ENCODE measurements at regions not wholly inside any gene's neighbourhood (a gene's known extent, or its start where the extent isn't known, plus 50 kb on each side); places are given as distances from the start of the nearest gene placed in this dataset.
A peak's percentile ranks its signal among the peaks of the same experiment; 100 is the strongest.
"Not testable (repeated sequence)": the region's sequence is repeated elsewhere in the genome, so short reads cannot be mapped to it uniquely, and the experiment has no call there.

DNA sequence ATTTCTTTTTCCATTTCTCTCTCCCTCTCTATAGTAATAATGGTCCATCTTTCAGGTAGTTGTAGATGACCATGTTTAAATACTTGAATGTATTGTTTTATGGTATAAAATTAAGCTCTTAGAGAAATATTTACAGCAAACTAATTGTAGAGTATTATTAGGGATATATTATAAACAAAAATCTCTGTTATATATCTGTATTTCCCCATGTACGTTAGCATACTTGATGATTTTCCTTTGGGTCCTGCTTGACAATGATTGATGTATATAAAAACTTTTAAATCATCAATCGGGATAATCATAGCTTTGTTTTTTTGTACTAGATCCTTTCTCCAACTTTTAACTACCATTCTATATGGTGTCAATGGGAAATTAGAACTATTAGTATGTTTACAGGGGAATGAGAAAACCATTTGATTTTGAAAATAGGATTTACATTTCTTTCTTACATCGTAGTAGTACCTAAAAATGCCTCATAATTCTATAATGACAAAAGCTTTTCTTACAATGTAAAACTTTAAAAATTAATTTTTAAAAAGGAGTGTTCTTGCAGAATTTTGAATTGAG lies 117.5 kb upstream of the CDK13 start:
- no peaks in the 10 kb centered on the region for H4K20me1 ChIP-seq (ENCODE audit: insufficient read depth, low read length)
- H2AFZ ChIP-seq (ENCODE audit: low read length) = no peak overlapping the region
- no peaks in the 10 kb centered on the region for H3K4me1 ChIP-seq (ENCODE audit: insufficient read depth, low read length, severe bottlenecking)
- H3F3A ChIP-seq (ENCODE audit: insufficient read depth, low read length) = no peaks in the 10 kb centered on the region
- no peaks in the 10 kb centered on the region for H3K9me3 ChIP-seq (ENCODE audit: low read length)
- H3K9ac ChIP-seq (ENCODE audit: low read length) = no peak overlapping the region
- H3K9me2 ChIP-seq (ENCODE audit: low read depth, low read length) = no peaks in the 10 kb centered on the region
- H3K27me3 ChIP-seq (ENCODE audit: insufficient read depth, low read length) = no peaks in the 10 kb centered on the region
- no peak overlapping the region for H3K4me3 ChIP-seq (ENCODE audit: low read depth, low read length, poor library complexity, severe bottlenecking)
- no peaks in the 10 kb centered on the region for H3K36me3 ChIP-seq (ENCODE audit: insufficient read depth, low read length)
- no peaks in the 10 kb centered on the region for H3K79me2 ChIP-seq (ENCODE audit: insufficient read depth, low read length)
- no peak overlapping the region for H3K4me2 ChIP-seq (ENCODE audit: low read length)
- no peak for TF ChIP-seq CTCF (IDR thresholded peaks at IDR 0.05; ENCODE audit: low read length)
- no peak for TF ChIP-seq EZH2 (IDR thresholded peaks at IDR 0.05; ENCODE audit: borderline replicate concordance, low read length)
- H3K27ac ChIP-seq (ENCODE audit: low read depth, low read length, poor library complexity, severe bottlenecking) = no peak overlapping the region

DNA sequence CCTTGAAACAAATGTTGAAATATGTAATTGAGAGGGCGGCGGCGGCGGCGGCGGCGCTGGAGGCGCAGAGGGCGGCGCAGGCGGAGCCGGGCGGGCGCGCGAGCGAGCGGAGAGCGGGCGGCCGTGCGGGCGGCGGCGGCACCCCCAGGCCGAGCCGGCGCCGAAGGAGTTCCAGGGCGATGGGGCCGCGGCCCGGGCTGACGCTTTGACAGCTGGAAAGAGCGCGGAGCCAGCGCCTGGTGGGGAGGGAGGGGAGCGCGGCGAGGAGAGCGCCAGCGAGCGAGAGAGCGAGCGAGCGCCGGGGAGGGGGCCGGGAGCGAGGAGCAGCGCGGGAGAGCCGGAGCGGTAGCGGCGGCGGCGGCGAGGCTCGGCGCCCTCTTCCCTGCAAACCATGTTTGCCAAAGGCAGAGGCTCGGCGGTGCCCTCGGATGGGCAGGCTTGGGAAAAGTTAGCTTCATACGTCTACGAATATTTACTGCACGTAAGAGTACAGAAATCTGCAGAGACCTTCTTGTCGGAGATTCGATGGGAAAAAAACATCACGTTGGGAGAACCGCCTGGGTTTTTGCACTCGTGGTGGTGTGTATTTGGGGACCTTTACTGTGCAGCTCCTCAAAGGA lies 116.8 kb upstream of the CDK13 start:
- H3K4me1 ChIP-seq (ENCODE audit: insufficient read depth, low read length, severe bottlenecking); H3K9ac ChIP-seq (ENCODE audit: low read length); H3K27ac ChIP-seq (ENCODE audit: low read depth, low read length, poor library complexity, severe bottlenecking); H4K20me1 ChIP-seq (ENCODE audit: insufficient read depth, low read length); H3K4me3 ChIP-seq (ENCODE audit: low read depth, low read length, poor library complexity, severe bottlenecking); H2AFZ ChIP-seq (ENCODE audit: low read length); H3F3A ChIP-seq (ENCODE audit: insufficient read depth, low read length); H3K27me3 ChIP-seq (ENCODE audit: insufficient read depth, low read length); H3K9me3 ChIP-seq (ENCODE audit: low read length); H3K79me2 ChIP-seq (ENCODE audit: insufficient read depth, low read length); H3K36me3 ChIP-seq (ENCODE audit: insufficient read depth, low read length); H3K9me2 ChIP-seq (ENCODE audit: low read depth, low read length): not testable (repeated sequence)
- H3K4me2 ChIP-seq (ENCODE audit: low read length) = peak overlapping the region; percentile 17; the same call in 1 of the 2 replicates

- H3K4me2 ChIP-seq (ENCODE audit: low read length); H3K36me3 ChIP-seq (ENCODE audit: insufficient read depth, low read length); H3K4me3 ChIP-seq (ENCODE audit: low read depth, low read length, poor library complexity, severe bottlenecking); H3F3A ChIP-seq (ENCODE audit: insufficient read depth, low read length); H3K4me1 ChIP-seq (ENCODE audit: insufficient read depth, low read length, severe bottlenecking); H3K9ac ChIP-seq (ENCODE audit: low read length); H4K20me1 ChIP-seq (ENCODE audit: insufficient read depth, low read length); H2AFZ ChIP-seq (ENCODE audit: low read length); H3K9me2 ChIP-seq (ENCODE audit: low read depth, low read length); H3K27me3 ChIP-seq (ENCODE audit: insufficient read depth, low read length); H3K9me3 ChIP-seq (ENCODE audit: low read length); H3K79me2 ChIP-seq (ENCODE audit: insufficient read depth, low read length); H3K27ac ChIP-seq (ENCODE audit: low read depth, low read length, poor library complexity, severe bottlenecking): not testable (repeated sequence)
Observed at GRCh38 chr7:39833865-39834634, 116.0 kb upstream of the CDK13 start.

DNA sequence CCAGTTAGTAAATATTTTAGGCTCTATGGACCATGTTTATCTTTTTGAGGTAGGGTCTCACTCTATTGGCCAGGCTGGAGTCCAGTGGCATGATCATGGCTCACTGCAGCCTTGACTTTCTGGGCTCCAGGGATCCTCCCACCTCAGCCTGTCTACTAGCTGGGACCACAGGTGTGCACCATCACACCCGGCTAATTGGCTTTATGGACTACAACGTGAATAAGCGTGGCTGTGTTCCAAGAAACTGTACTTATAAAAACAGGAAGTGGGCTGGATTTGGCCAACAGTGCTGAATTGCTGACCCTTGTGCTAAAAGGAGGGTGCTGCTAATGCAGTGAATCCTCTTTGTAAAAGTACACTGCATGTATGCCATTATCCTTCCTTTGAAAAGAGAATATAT lies 111.7 kb upstream of the CDK13 start:
- no peaks in the 10 kb centered on the region for H3K36me3 ChIP-seq (ENCODE audit: insufficient read depth, low read length)
- TF ChIP-seq EZH2 (IDR thresholded peaks at IDR 0.05; ENCODE audit: borderline replicate concordance, low read length) (no peak), CTCF (IDR thresholded peaks at IDR 0.05; ENCODE audit: low read length) (no peak)
- no peaks in the 10 kb centered on the region for H4K20me1 ChIP-seq (ENCODE audit: insufficient read depth, low read length)
- H3F3A ChIP-seq (ENCODE audit: insufficient read depth, low read length) = no peaks in the 10 kb centered on the region
- no peak overlapping the region for H3K4me2 ChIP-seq (ENCODE audit: low read length)
- no peaks in the 10 kb centered on the region for H3K9me3 ChIP-seq (ENCODE audit: low read length)
- no peak overlapping the region for H3K9ac ChIP-seq (ENCODE audit: low read length)
- H3K4me3 ChIP-seq (ENCODE audit: low read depth, low read length, poor library complexity, severe bottlenecking) = no peak overlapping the region
- H3K79me2 ChIP-seq (ENCODE audit: insufficient read depth, low read length) = no peaks in the 10 kb centered on the region
- no peaks in the 10 kb centered on the region for H3K9me2 ChIP-seq (ENCODE audit: low read depth, low read length)
- no peaks in the 10 kb centered on the region for H3K4me1 ChIP-seq (ENCODE audit: insufficient read depth, low read length, severe bottlenecking)
- H3K27me3 ChIP-seq (ENCODE audit: insufficient read depth, low read length) = no peaks in the 10 kb centered on the region
- no peak overlapping the region for H2AFZ ChIP-seq (ENCODE audit: low read length)
- no peak overlapping the region for H3K27ac ChIP-seq (ENCODE audit: low read depth, low read length, poor library complexity, severe bottlenecking)

Data from OCI-LY1 (cell line).